ENCODE measurements at regions not wholly inside any gene's neighbourhood (a gene's known extent, or its start where the extent isn't known, plus 50 kb on each side); places are given as distances from the start of the nearest gene placed in this dataset.
"Not testable (repeated sequence)": the region's sequence is repeated elsewhere in the genome, so short reads cannot be mapped to it uniquely, and the experiment has no call there.

GRCh38 chrX:33949300-33949699 is 182.8 kb downstream of the FAM47A start:
- H3K27ac ChIP-seq (ENCODE audit: control insufficient read depth, insufficient read depth, low read length): no peak overlapping the region
- H2AFZ ChIP-seq (ENCODE audit: control insufficient read depth, low read length): no peak overlapping the region
- H3K79me2 ChIP-seq (ENCODE audit: control insufficient read depth, insufficient read depth, low read length): no peaks in the 10 kb centered on the region
- no peak overlapping the region for H3K4me3 ChIP-seq (ENCODE audit: control insufficient read depth in 2 of 3, extremely low read depth in 1 of 3, insufficient read depth in 2 of 3, low read depth in 1 of 3, low read length in 3 of 3)
- no peaks in the 10 kb centered on the region for H3K27me3 ChIP-seq (ENCODE audit: control insufficient read depth, extremely low read depth, insufficient read depth, low read length)
- H3K4me1 ChIP-seq (ENCODE audit: control insufficient read depth, extremely low read depth, insufficient read depth, low read length): no peaks in the 10 kb centered on the region
- H4K20me1 ChIP-seq (ENCODE audit: control insufficient read depth, extremely low read depth, insufficient read depth, low read length): no peaks in the 10 kb centered on the region
- H3K9me1 ChIP-seq (ENCODE audit: control insufficient read depth, extremely low read depth, insufficient read depth, low read length): no peaks in the 10 kb centered on the region
- no peak overlapping the region for H3K9ac ChIP-seq (ENCODE audit: control insufficient read depth, extremely low read depth, insufficient read depth, low read length)
- dilution Hi-C loops (cut with MboI; ENCODE audit: extremely low pct_ligation_motif_present, low sequenced_read_pairs): no loop called here
- no peak for TF ChIP-seq CTCF (optimal IDR thresholded peaks at IDR 0.05 in 1 of 3, IDR thresholded peaks at IDR 0.05 in 1 of 3, conservative IDR thresholded peaks at IDR 0.05 in 1 of 3; ENCODE audit: extremely low read depth in 1 of 3, insufficient read depth in 2 of 3, low read length in 3 of 3)
- TF ChIP-seq EZH2 (IDR thresholded peaks at IDR 0.05; ENCODE audit: low read length): no peak
- peaks cover 2% of the 10 kb centered on the region for H3K9me3 ChIP-seq (ENCODE audit: control insufficient read depth, low read depth, low read length)
- H3K4me2 ChIP-seq (ENCODE audit: control insufficient read depth, extremely low read depth, insufficient read depth, low read depth, low read length): no peak overlapping the region
- DNase-seq (ENCODE audit: low read depth, low spot score) (no peak), FAIRE-seq (no peak)
- no peaks in the 10 kb centered on the region for H3K36me3 ChIP-seq (ENCODE audit: control insufficient read depth in 2 of 2, extremely low read depth in 1 of 2, insufficient read depth in 2 of 2, low read length in 2 of 2)

- H3K9ac ChIP-seq (ENCODE audit: control insufficient read depth, extremely low read depth, insufficient read depth, low read length); dilution Hi-C loops (cut with MboI; ENCODE audit: extremely low pct_ligation_motif_present, low sequenced_read_pairs); H3K9me1 ChIP-seq (ENCODE audit: control insufficient read depth, extremely low read depth, insufficient read depth, low read length); H3K79me2 ChIP-seq (ENCODE audit: control insufficient read depth, insufficient read depth, low read length); H3K4me1 ChIP-seq (ENCODE audit: control insufficient read depth, extremely low read depth, insufficient read depth, low read length); H3K4me2 ChIP-seq (ENCODE audit: control insufficient read depth, extremely low read depth, insufficient read depth, low read depth, low read length); H3K36me3 ChIP-seq (ENCODE audit: control insufficient read depth in 2 of 2, extremely low read depth in 1 of 2, insufficient read depth in 2 of 2, low read length in 2 of 2); H4K20me1 ChIP-seq (ENCODE audit: control insufficient read depth, extremely low read depth, insufficient read depth, low read length); H2AFZ ChIP-seq (ENCODE audit: control insufficient read depth, low read length); H3K9me3 ChIP-seq (ENCODE audit: control insufficient read depth, low read depth, low read length); H3K27ac ChIP-seq (ENCODE audit: control insufficient read depth, insufficient read depth, low read length); H3K4me3 ChIP-seq (ENCODE audit: control insufficient read depth in 2 of 3, extremely low read depth in 1 of 3, insufficient read depth in 2 of 3, low read depth in 1 of 3, low read length in 3 of 3); H3K27me3 ChIP-seq (ENCODE audit: control insufficient read depth, extremely low read depth, insufficient read depth, low read length); DNase-seq (ENCODE audit: low read depth, low spot score); FAIRE-seq: not testable (repeated sequence)
These were observed 205.9 kb downstream of the FAM47A start for GRCh38 chrX:33926249-33926648.

GRCh38 chrX:33923262-33923661 is 208.9 kb downstream of the FAM47A start:
- TF ChIP-seq CTCF (optimal IDR thresholded peaks at IDR 0.05 in 1 of 3, IDR thresholded peaks at IDR 0.05 in 1 of 3, conservative IDR thresholded peaks at IDR 0.05 in 1 of 3; ENCODE audit: extremely low read depth in 1 of 3, insufficient read depth in 2 of 3, low read length in 3 of 3) (no peak), EZH2 (IDR thresholded peaks at IDR 0.05; ENCODE audit: low read length) (no peak)

More at GRCh38 chrX:33923262-33923661, 208.9 kb downstream of the FAM47A start:
- H3K4me1 ChIP-seq (ENCODE audit: control insufficient read depth, extremely low read depth, insufficient read depth, low read length): no peaks in the 10 kb centered on the region
- H2AFZ ChIP-seq (ENCODE audit: control insufficient read depth, low read length): no peak overlapping the region
- no peak overlapping the region for H3K4me2 ChIP-seq (ENCODE audit: control insufficient read depth, extremely low read depth, insufficient read depth, low read depth, low read length)
- dilution Hi-C loops (cut with MboI; ENCODE audit: extremely low pct_ligation_motif_present, low sequenced_read_pairs): no loop called here
- no peaks in the 10 kb centered on the region for H3K9me1 ChIP-seq (ENCODE audit: control insufficient read depth, extremely low read depth, insufficient read depth, low read length)
- no peak overlapping the region for H3K4me3 ChIP-seq (ENCODE audit: control insufficient read depth in 2 of 3, extremely low read depth in 1 of 3, insufficient read depth in 2 of 3, low read depth in 1 of 3, low read length in 3 of 3)
- no peaks in the 10 kb centered on the region for H3K27me3 ChIP-seq (ENCODE audit: control insufficient read depth, extremely low read depth, insufficient read depth, low read length)
- H3K9ac ChIP-seq (ENCODE audit: control insufficient read depth, extremely low read depth, insufficient read depth, low read length): no peak overlapping the region
- H3K27ac ChIP-seq (ENCODE audit: control insufficient read depth, insufficient read depth, low read length): no peak overlapping the region
- no peaks in the 10 kb centered on the region for H3K79me2 ChIP-seq (ENCODE audit: control insufficient read depth, insufficient read depth, low read length)
- no peaks in the 10 kb centered on the region for H3K36me3 ChIP-seq (ENCODE audit: control insufficient read depth in 2 of 2, extremely low read depth in 1 of 2, insufficient read depth in 2 of 2, low read length in 2 of 2)
- no peaks in the 10 kb centered on the region for H4K20me1 ChIP-seq (ENCODE audit: control insufficient read depth, extremely low read depth, insufficient read depth, low read length)
- H3K9me3 ChIP-seq (ENCODE audit: control insufficient read depth, low read depth, low read length): peaks cover 2% of the 10 kb centered on the region
- DNase-seq (ENCODE audit: low read depth, low spot score): no peak
- FAIRE-seq: no peak
